Trophoblast cell (in vitro differentiated cells and primary cell): ENCODE measurements at regions not wholly inside any gene's neighbourhood (a gene's known extent, or its start where the extent isn't known, plus 50 kb on each side); places are given as distances from the start of the nearest gene placed in this dataset.
A peak's percentile ranks its signal among the peaks of the same experiment; 100 is the strongest.
"Not testable (repeated sequence)": the region's sequence is repeated elsewhere in the genome, so short reads cannot be mapped to it uniquely, and the experiment has no call there.

Experiments
- DNase-seq, 2 donors: peaks; one replicate each; pipeline ENCODE4 v3.0.0-alpha.2; 2016
- H2AFZ ChIP-seq: 2 replicates; pipeline ENCODE4 v1.6.1; 2013; ENCODE audit warnings: low read length, moderate library complexity, mild to moderate bottlenecking; ENCODE audit not compliant: insufficient read depth, poor library complexity
- H2AK5ac ChIP-seq: 2 replicates; pipeline ENCODE4 v1.6.1; 2013; ENCODE audit warnings: mild to moderate bottlenecking, low read length
- H2BK120ac ChIP-seq: 2 replicates; pipeline ENCODE4 v1.6.1; 2013; ENCODE audit warnings: low read length, mild to moderate bottlenecking, moderate library complexity; ENCODE audit not compliant: insufficient read depth, poor library complexity
- H2BK12ac ChIP-seq: 2 replicates; pipeline ENCODE4 v1.6.1; 2013; ENCODE audit warnings: mild to moderate bottlenecking, low read length, moderate library complexity
- H2BK5ac ChIP-seq: 2 replicates; pipeline ENCODE4 v1.6.1; 2013; ENCODE audit warnings: low read length, low read depth, moderate library complexity, mild to moderate bottlenecking; ENCODE audit not compliant: poor library complexity
- H3K14ac ChIP-seq: 2 replicates; pipeline ENCODE4 v1.6.1; 2013; ENCODE audit warnings: mild to moderate bottlenecking, low read length
- H3K18ac ChIP-seq: 2 replicates; pipeline ENCODE4 v1.6.1; 2013; ENCODE audit warnings: mild to moderate bottlenecking, low read length
- H3K23ac ChIP-seq: 2 replicates; pipeline ENCODE4 v1.6.1; 2013; ENCODE audit warnings: low read length
- H3K27ac ChIP-seq: 2 replicates; pipeline ENCODE4 v1.5.1; 2013; ENCODE audit warnings: low read depth, mild to moderate bottlenecking, inconsistent platforms, low read length, moderate library complexity
- H3K27me3 ChIP-seq: 2 replicates; pipeline ENCODE4 v1.6.1; 2013; ENCODE audit warnings: inconsistent platforms, mild to moderate bottlenecking, low read length, moderate library complexity; ENCODE audit not compliant: insufficient read depth
- H3K36me3 ChIP-seq, 2 experiments: 1 replicate in 1 of 2; 2 replicates in 1 of 2; pipeline ENCODE4 v1.6.1; 2013; ENCODE audit warnings: low read length in 2 of 2, mild to moderate bottlenecking in 2 of 2, moderate library complexity in 1 of 2; ENCODE audit not compliant: insufficient read depth in 2 of 2, control insufficient read depth in 1 of 2
- H3K4ac ChIP-seq: 2 replicates; pipeline ENCODE4 v1.6.1; 2013; ENCODE audit warnings: low read depth, mild to moderate bottlenecking, low read length, moderate library complexity
- H3K4me1 ChIP-seq, 2 experiments: 1 replicate in 1 of 2; 2 replicates in 1 of 2; pipeline ENCODE4 v1.6.1; 2013; ENCODE audit warnings: low read length in 2 of 2, mild to moderate bottlenecking in 2 of 2, moderate library complexity in 1 of 2; ENCODE audit not compliant: insufficient read depth in 2 of 2, control insufficient read depth in 1 of 2
- H3K4me2 ChIP-seq: 2 replicates; pipeline ENCODE4 v1.6.1; 2013; ENCODE audit warnings: inconsistent platforms, mild to moderate bottlenecking, low read length, moderate library complexity
- H3K4me3 ChIP-seq: 2 replicates; pipeline ENCODE4 v1.5.1; 2013; ENCODE audit warnings: mild to moderate bottlenecking, low read depth, low read length, inconsistent platforms
- H3K79me1 ChIP-seq: one replicate; pipeline ENCODE4 v1.6.1; 2013; ENCODE audit warnings: low read length
- H3K79me2 ChIP-seq: 2 replicates; pipeline ENCODE4 v1.6.1; 2013; ENCODE audit warnings: low read length, mild to moderate bottlenecking; ENCODE audit not compliant: control insufficient read depth, insufficient read depth, poor library complexity
- H3K9ac ChIP-seq: 2 replicates; pipeline ENCODE4 v1.6.1; 2013; ENCODE audit warnings: mild to moderate bottlenecking, low read length
- H3K9me3 ChIP-seq: 2 replicates; pipeline ENCODE4 v1.6.1; 2013; ENCODE audit warnings: low read depth, mild to moderate bottlenecking, control low read depth, inconsistent platforms, low read length; ENCODE audit not compliant: insufficient read depth
- H4K12ac ChIP-seq: 2 replicates; pipeline ENCODE4 v1.6.1; 2013; ENCODE audit warnings: low read depth, mild to moderate bottlenecking, low read length, moderate library complexity
- H4K8ac ChIP-seq: 2 replicates; pipeline ENCODE4 v1.6.1; 2013; ENCODE audit warnings: low read depth, mild to moderate bottlenecking, low read length, moderate library complexity
- H4K91ac ChIP-seq: one replicate; pipeline ENCODE4 v1.6.1; 2013; ENCODE audit warnings: low read depth, mild to moderate bottlenecking, low read length, moderate library complexity
- WGBS: extraction: QIAGEN DNeasy Blood & Tissue Kit; methylation state at CpG from one replicate; pipeline ENCODE4 v1.1.7; 2013; ENCODE audit warnings: missing lambda C conversion rate; ENCODE audit not compliant: insufficient read length, insufficient coverage; ENCODE audit errors: extremely low coverage; 5-methylcytosine and 5-hydroxymethylcytosine counted together

GRCh38 chr7:57202274-57202673 lies 70.0 kb upstream of the ZNF479 start:
- H4K8ac ChIP-seq = no peak overlapping the region
- no peak overlapping the region for H2BK120ac ChIP-seq
- no peaks in the 10 kb centered on the region for H3K36me3 ChIP-seq
- no peak overlapping the region for H3K27ac ChIP-seq
- H3K4me3 ChIP-seq = no peak overlapping the region
- H3K27me3 ChIP-seq = no peaks in the 10 kb centered on the region
- H4K12ac ChIP-seq = no peak overlapping the region
- no peak overlapping the region for H3K14ac ChIP-seq
- peaks cover 70% of the 10 kb centered on the region for H3K9me3 ChIP-seq
- no peak overlapping the region for H2AK5ac ChIP-seq
- H4K91ac ChIP-seq = no peak overlapping the region
- DNase-seq = no peak
- H3K4me1 ChIP-seq = no peaks in the 10 kb centered on the region
- WGBS = no CpG with 5 or more reads among the region's 9 CpGs
- no peaks in the 10 kb centered on the region for H3K79me2 ChIP-seq
- no peak overlapping the region for H2AFZ ChIP-seq
- H3K79me1 ChIP-seq = no peaks in the 10 kb centered on the region
- H2BK12ac ChIP-seq = no peak overlapping the region
- H3K4ac ChIP-seq = no peak overlapping the region
- no peak overlapping the region for H3K4me2 ChIP-seq
- no peak overlapping the region for H3K9ac ChIP-seq
- H3K23ac ChIP-seq = no peak overlapping the region
- H2BK5ac ChIP-seq = no peak overlapping the region
- no peak overlapping the region for H3K18ac ChIP-seq

GRCh38 chr7:57203161-57203791 lies 71.0 kb upstream of the ZNF479 start:
- Histone ChIP-seq H3K79me1 (no peaks in the 10 kb centered on the region), H3K27ac (no peak overlapping the region), H3K4me1 (no peaks in the 10 kb centered on the region), H3K4me2 (no peak overlapping the region), H4K12ac (no peak overlapping the region), H2AFZ (no peak overlapping the region), H4K91ac (no peak overlapping the region), H3K4me3 (peak overlapping the region; percentile 13), H3K14ac (no peak overlapping the region), H3K18ac (no peak overlapping the region), H3K36me3 (no peaks in the 10 kb centered on the region), H3K79me2 (no peaks in the 10 kb centered on the region), H3K27me3 (no peaks in the 10 kb centered on the region), H2AK5ac (no peak overlapping the region), H2BK5ac (no peak overlapping the region), H3K9ac (no peak overlapping the region), H4K8ac (no peak overlapping the region), H2BK12ac (no peak overlapping the region), H2BK120ac (no peak overlapping the region), H3K4ac (no peak overlapping the region), H3K23ac (no peak overlapping the region), H3K9me3 (peaks cover 79% of the 10 kb centered on the region)
- no peak for DNase-seq
- no CpG with 5 or more reads among the region's 51 CpGs for WGBS

- not testable (repeated sequence) for H3K4ac ChIP-seq, H4K91ac ChIP-seq, H3K79me1 ChIP-seq, H3K4me3 ChIP-seq, H2AK5ac ChIP-seq, H2BK5ac ChIP-seq, DNase-seq, H3K4me2 ChIP-seq, H2BK12ac ChIP-seq, H3K4me1 ChIP-seq, H2AFZ ChIP-seq, H3K79me2 ChIP-seq, H3K27me3 ChIP-seq, H4K8ac ChIP-seq, H3K27ac ChIP-seq, H3K18ac ChIP-seq, H2BK120ac ChIP-seq, H3K36me3 ChIP-seq, H3K9ac ChIP-seq, H4K12ac ChIP-seq, H3K23ac ChIP-seq, H3K14ac ChIP-seq
- no CpG with 5 or more reads among the region's 15 CpGs for WGBS
- peaks cover 80% of the 10 kb centered on the region for H3K9me3 ChIP-seq
These were observed 71.6 kb upstream of the ZNF479 start for GRCh38 chr7:57203858-57204257.

- Histone ChIP-seq H3K18ac (no peak overlapping the region), H3K9me3 (peaks cover 80% of the 10 kb centered on the region), H2BK5ac (no peak overlapping the region), H4K91ac (no peak overlapping the region), H3K9ac (no peak overlapping the region), H2BK120ac (no peak overlapping the region), H3K79me1 (no peaks in the 10 kb centered on the region), H3K27me3 (no peaks in the 10 kb centered on the region), H3K4me1 (no peaks in the 10 kb centered on the region), H3K4ac (no peak overlapping the region), H3K27ac (no peak overlapping the region), H3K4me2 (no peak overlapping the region), H4K8ac (no peak overlapping the region), H2BK12ac (no peak overlapping the region), H3K79me2 (no peaks in the 10 kb centered on the region), H3K36me3 (no peaks in the 10 kb centered on the region), H3K23ac (no peak overlapping the region), H3K4me3 (peak overlapping the region; percentile 57), H4K12ac (no peak overlapping the region), H2AFZ (no peak overlapping the region), H2AK5ac (no peak overlapping the region), H3K14ac (no peak overlapping the region)
- WGBS = no CpG with 5 or more reads among the region's 10 CpGs
- no peak for DNase-seq
These were observed 72.2 kb upstream of the ZNF479 start for GRCh38 chr7:57204411-57204811.
